Fibroblast of pulmonary artery (primary cell): ENCODE measurements at regions not wholly inside any gene's neighbourhood (a gene's known extent, or its start where the extent isn't known, plus 50 kb on each side); places are given as distances from the start of the nearest gene placed in this dataset.

Experiments used
- DNase-seq: peaks from one replicate; pipeline ENCODE4 v3.0.0-alpha.2; 2010; ENCODE audit warnings: low read depth
- H3K4me3 ChIP-seq: replicated peaks from 2 replicates; pipeline ENCODE4 v1.5.1; 2011; ENCODE audit warnings: low read depth, mild to moderate bottlenecking, control low read depth, low read length, moderate library complexity
- CTCF ChIP-seq: IDR thresholded peaks from 2 replicates; pipeline ENCODE4 v1.5.1; 2011; ENCODE audit warnings: mild to moderate bottlenecking, control low read depth, low read length, inconsistent platforms; ENCODE audit errors: missing control alignments

GRCh38 chr10:92756201-92757065 is 66.7 kb downstream of the HHEX start:
- H3K4me3 ChIP-seq = no peak overlapping the region
- TF ChIP-seq CTCF = no peak
- peak; percentile 31 for DNase-seq

- DNase-seq = peak; percentile 95
- TF ChIP-seq CTCF = peak; percentile 25
- H3K4me3 ChIP-seq = no peak overlapping the region
Measured at GRCh38 chr10:92757066-92757710, 67.4 kb downstream of the HHEX start.

GRCh38 chr10:92757711-92758104 is 68.0 kb downstream of the HHEX start:
- TF ChIP-seq CTCF = no peak
- no peak overlapping the region for H3K4me3 ChIP-seq
- no peak for DNase-seq

- H3K4me3 ChIP-seq = no peak overlapping the region
- DNase-seq = no peak
- TF ChIP-seq CTCF = no peak
Measured at GRCh38 chr10:92758594-92758993, 68.8 kb downstream of the HHEX start.

GRCh38 chr10:92760609-92761008 is 70.9 kb downstream of the HHEX start:
- peak; percentile 73 for DNase-seq
- no peak overlapping the region for H3K4me3 ChIP-seq
- no peak for TF ChIP-seq CTCF

- H3K4me3 ChIP-seq = no peak overlapping the region
Measured at GRCh38 chr10:92761571-92761970, 71.8 kb downstream of the HHEX start.

More at GRCh38 chr10:92761571-92761970, 71.8 kb downstream of the HHEX start:
- no peak for TF ChIP-seq CTCF
- no peak for DNase-seq
